Memory B cell (primary cell): ENCODE measurements at regions not wholly inside any gene's neighbourhood (a gene's known extent, or its start where the extent isn't known, plus 50 kb on each side); places are given as distances from the start of the nearest gene placed in this dataset.

Experiments
- ATAC-seq: fragments of 150-1000 bp; cut with Tn5 transposase; 2 replicates; pipeline ENCODE4 v1.10.0; 2021; ENCODE audit warnings: low read depth, mild to moderate bottlenecking, moderate library complexity
- DNase-seq, 2 donors: peaks; one replicate each; pipeline ENCODE4 v3.0.0; 2022; ENCODE audit warnings: low spot score in 2 of 2
- H3K27ac Mint-ChIP-seq: one replicate; pipeline ENCODE4 v1.8.0; 2022; ENCODE audit warnings: mild to moderate bottlenecking, moderate library complexity, mixed read lengths
- H3K27me3 Mint-ChIP-seq: one replicate; pipeline ENCODE4 v1.8.0; 2022; ENCODE audit warnings: mixed read lengths
- H3K36me3 Mint-ChIP-seq: one replicate; pipeline ENCODE4 v1.8.0; 2022; ENCODE audit warnings: mild to moderate bottlenecking, mixed read lengths
- H3K4me1 Mint-ChIP-seq: one replicate; pipeline ENCODE4 v1.8.0; 2022; ENCODE audit warnings: mixed read lengths
- H3K4me3 Mint-ChIP-seq: one replicate; pipeline ENCODE4 v1.8.0; 2022; ENCODE audit warnings: mild to moderate bottlenecking, moderate library complexity, mixed read lengths
- H3K9me3 Mint-ChIP-seq: one replicate; pipeline ENCODE4 v1.8.0; 2022; ENCODE audit warnings: mixed read lengths

DNA sequence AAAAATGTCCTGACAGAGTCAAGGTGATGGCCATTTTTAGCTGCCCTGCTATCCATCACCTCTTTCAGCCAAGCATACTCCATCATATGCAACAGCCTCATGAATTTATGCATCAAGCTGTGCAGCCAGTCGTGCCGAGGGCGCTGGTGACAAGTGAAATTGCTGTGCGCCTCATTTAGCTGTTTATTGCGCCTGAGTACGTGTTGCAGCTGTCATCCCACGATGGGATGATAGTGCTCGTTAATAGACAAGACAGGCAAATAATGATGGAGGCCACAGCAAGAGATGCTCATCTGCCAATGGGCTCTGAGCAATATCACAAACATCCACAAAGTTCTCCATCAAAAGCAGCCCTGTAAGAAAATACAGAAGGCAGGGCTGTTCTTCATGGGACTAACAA, 562.3 kb upstream of the POU3F2 start:
- Mint-ChIP-seq H3K4me1 (no peaks in the 10 kb centered on the region), H3K4me3 (no peak overlapping the region), H3K27ac (no peak overlapping the region), H3K36me3 (no peaks in the 10 kb centered on the region), H3K9me3 (peaks cover 1% of the 10 kb centered on the region), H3K27me3 (no peaks in the 10 kb centered on the region)
- ATAC-seq = no peak
- DNase-seq = no peak

DNA sequence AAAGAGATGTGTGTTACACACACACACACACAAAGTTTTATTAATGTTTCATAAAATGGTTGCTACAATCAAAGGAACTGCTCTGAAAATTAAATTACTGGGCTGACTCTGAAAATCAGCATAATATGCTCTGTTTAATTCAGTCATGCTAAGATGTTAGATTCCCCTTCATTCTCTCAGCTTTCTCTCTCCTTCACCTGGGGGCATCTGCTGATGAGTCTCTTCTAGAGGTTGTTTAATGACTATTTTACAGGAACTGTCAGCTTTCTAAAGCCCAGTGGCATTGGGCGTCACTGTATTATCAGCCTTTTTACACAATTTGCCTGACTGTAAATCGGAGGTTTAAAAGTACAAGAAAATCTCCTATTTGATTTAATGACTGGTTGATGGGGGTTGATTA, 559.7 kb upstream of the POU3F2 start:
- H3K27me3 Mint-ChIP-seq = no peaks in the 10 kb centered on the region
- H3K4me1 Mint-ChIP-seq = no peaks in the 10 kb centered on the region
- H3K9me3 Mint-ChIP-seq = peaks cover 2% of the 10 kb centered on the region
- ATAC-seq (no peak), DNase-seq (no peak)
- no peaks in the 10 kb centered on the region for H3K36me3 Mint-ChIP-seq
- no peak overlapping the region for H3K27ac Mint-ChIP-seq
- no peak overlapping the region for H3K4me3 Mint-ChIP-seq

DNA sequence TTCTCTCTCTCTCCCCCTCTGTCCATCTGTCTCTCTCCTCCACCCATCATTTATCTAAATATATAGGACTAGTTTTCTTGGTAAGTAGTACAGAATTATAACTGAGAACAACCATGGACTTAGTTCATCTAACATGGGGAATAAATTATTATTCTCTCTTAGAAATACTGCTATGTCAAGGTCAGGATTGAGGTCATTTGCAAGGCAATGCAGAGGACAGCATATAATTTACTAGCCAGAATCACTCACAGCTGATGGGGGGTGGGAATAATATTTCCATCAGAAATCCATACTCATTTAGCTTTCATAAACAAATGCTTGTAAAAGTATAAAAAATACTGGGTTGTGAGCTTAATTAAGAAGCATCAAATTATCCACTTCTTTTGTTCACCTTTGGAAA, 553.9 kb upstream of the POU3F2 start:
- Mint-ChIP-seq H3K27ac (no peak overlapping the region), H3K4me3 (no peak overlapping the region), H3K4me1 (no peaks in the 10 kb centered on the region), H3K9me3 (peaks cover 4% of the 10 kb centered on the region), H3K27me3 (no peaks in the 10 kb centered on the region), H3K36me3 (no peaks in the 10 kb centered on the region)
- ATAC-seq = no peak
- no peak for DNase-seq

DNA sequence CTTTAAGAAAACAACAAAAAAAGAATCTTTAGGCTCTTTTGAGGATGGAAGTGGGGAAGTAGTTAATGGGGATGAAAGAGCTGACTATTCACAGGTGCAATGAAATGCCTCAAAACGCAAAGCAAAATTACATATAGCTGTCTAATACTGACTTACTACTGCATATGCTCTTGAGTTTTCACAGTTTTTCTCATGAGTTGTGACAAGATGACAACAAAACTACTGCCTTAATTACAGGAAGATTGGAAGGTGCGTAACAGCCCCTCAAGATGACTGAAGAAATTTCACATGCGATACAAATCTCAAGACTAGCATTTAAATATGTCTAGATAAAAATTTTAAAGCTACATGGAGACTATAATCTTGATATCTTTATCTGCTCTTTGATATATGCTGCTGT, 547.8 kb upstream of the POU3F2 start:
- H3K27me3 Mint-ChIP-seq = no peaks in the 10 kb centered on the region
- no peak for ATAC-seq
- peaks cover 4% of the 10 kb centered on the region for H3K9me3 Mint-ChIP-seq
- H3K4me1 Mint-ChIP-seq = no peaks in the 10 kb centered on the region
- H3K27ac Mint-ChIP-seq = no peak overlapping the region
- DNase-seq = no peak
- no peaks in the 10 kb centered on the region for H3K36me3 Mint-ChIP-seq
- H3K4me3 Mint-ChIP-seq = no peak overlapping the region

DNA sequence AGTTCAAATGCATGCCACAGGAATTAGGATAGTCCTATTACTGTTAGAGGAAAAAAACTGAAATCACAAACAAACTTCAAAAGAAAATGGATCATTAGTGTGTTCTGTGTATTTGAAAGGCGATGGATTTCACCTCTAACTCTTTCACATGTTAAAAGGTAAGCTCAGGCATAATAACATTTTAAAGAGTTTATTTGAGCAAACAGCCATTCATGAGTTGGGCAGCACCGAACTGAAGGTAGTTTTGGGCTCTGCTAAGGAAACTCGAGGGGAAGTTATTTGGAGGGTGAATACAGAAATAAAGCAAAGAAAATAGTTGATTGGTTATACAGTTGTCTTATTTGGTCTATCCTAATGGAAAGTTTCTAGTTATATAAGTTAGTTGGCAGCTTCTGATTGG, 546.5 kb upstream of the POU3F2 start:
- no peaks in the 10 kb centered on the region for H3K27me3 Mint-ChIP-seq
- ATAC-seq (no peak), DNase-seq (no peak)
- H3K9me3 Mint-ChIP-seq = peaks cover 6% of the 10 kb centered on the region
- no peaks in the 10 kb centered on the region for H3K4me1 Mint-ChIP-seq
- no peak overlapping the region for H3K27ac Mint-ChIP-seq
- H3K4me3 Mint-ChIP-seq = no peak overlapping the region
- H3K36me3 Mint-ChIP-seq = no peaks in the 10 kb centered on the region

DNA sequence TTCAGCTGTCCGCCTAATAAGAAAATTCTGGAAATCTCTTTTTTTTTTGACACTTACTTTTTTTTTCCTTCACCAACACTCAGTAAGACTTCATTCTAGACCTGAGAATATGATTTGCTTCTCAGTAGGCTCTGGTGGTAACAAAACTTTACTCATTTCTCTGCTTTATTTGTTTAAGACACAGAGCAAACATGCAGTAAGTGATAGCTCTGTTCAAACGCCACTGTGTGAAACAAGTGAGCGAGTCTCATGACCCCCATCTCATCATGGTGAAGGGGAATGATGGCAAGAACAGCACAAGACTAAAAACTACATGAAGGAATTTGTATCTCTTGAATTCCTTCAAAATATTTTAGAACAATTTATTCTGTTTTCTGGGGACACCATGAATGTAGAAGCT, 541.6 kb upstream of the POU3F2 start:
- DNase-seq (no peak), ATAC-seq (no peak)
- peaks cover 3% of the 10 kb centered on the region for H3K9me3 Mint-ChIP-seq
- no peak overlapping the region for H3K4me3 Mint-ChIP-seq
- H3K4me1 Mint-ChIP-seq = no peaks in the 10 kb centered on the region
- no peaks in the 10 kb centered on the region for H3K36me3 Mint-ChIP-seq
- H3K27me3 Mint-ChIP-seq = no peaks in the 10 kb centered on the region
- no peak overlapping the region for H3K27ac Mint-ChIP-seq

DNA sequence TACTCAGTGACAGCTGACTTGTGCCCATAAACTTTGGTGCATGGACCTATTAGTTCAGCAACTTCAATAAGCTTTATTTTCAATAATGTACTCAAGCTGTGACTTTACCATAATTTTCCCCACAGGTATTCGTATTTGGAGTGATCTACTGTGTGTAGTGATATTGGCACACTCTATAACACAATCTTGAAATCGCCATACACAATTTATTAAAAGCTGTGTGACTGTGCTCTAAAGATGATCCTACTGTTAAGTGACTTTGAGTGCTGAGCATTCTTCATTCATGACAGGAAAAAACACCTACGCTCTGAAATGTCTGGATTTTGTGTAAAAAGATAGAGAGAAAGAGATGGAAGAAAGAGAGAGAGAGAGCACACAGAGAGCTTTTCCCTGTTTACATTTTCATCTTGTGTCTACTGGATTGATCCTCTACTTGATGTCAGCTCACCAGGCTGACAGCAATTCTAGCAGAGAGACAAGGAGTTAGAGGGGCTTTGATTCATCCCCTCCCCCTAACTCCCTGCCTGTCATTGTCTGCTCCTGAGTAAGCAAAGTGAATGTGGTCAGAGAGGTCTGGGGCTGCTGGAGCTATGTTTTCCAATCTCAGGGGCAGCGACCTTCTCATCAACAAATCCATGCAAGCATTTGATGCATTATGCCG, 538.7 kb upstream of the POU3F2 start:
- H3K27ac Mint-ChIP-seq = no peak overlapping the region
- no peak for ATAC-seq
- peaks cover 2% of the 10 kb centered on the region for H3K9me3 Mint-ChIP-seq
- no peak overlapping the region for H3K4me3 Mint-ChIP-seq
- no peaks in the 10 kb centered on the region for H3K4me1 Mint-ChIP-seq
- H3K36me3 Mint-ChIP-seq = no peaks in the 10 kb centered on the region
- H3K27me3 Mint-ChIP-seq = no peaks in the 10 kb centered on the region
- DNase-seq = no peak

DNA sequence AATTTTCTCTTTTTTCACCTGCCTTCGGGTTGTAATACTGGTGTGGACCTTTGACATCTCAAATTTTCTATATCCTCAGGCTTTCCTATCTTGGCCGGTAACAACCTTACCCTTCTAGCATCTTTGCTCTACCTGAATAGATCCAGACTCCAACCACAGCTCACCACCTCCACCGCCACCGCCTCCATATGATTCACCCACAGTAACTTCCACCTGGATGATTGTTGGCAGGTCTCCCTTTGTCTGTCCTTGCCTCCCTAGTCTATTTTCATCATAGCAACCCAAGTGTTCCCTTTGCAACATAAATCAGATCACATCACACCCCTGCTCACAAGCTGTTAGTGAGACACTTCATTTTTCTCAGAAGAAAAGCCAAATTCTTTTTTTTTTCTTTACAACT, 525.8 kb upstream of the POU3F2 start:
- no peak overlapping the region for H3K27ac Mint-ChIP-seq
- DNase-seq (no peak), ATAC-seq (no peak)
- no peak overlapping the region for H3K4me3 Mint-ChIP-seq
- H3K36me3 Mint-ChIP-seq = no peaks in the 10 kb centered on the region
- H3K27me3 Mint-ChIP-seq = no peaks in the 10 kb centered on the region
- peaks cover 10% of the 10 kb centered on the region for H3K9me3 Mint-ChIP-seq
- H3K4me1 Mint-ChIP-seq = no peaks in the 10 kb centered on the region

DNA sequence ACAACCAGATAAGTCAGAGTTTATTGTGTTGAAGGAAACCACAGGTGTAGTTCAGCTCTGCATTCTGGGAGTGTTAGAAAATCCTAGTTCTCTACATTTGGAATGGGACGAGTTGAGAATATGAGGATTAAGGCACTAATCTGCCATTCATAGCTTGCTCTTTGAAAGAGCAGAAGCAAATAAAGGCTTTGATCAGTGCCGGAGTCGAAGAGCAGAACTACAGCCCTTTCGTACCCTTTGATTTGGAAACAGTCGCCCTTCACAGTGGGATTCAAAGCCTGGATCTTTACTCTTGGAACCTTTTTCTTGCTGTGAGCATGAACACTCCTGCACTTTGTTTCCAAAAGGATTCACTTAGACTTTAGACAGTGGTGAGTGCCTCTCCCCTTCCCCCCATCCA, 523.9 kb upstream of the POU3F2 start:
- DNase-seq (no peak), ATAC-seq (no peak)
- Mint-ChIP-seq H3K27me3 (no peaks in the 10 kb centered on the region), H3K9me3 (peaks cover 6% of the 10 kb centered on the region), H3K4me1 (no peaks in the 10 kb centered on the region), H3K36me3 (no peaks in the 10 kb centered on the region), H3K27ac (no peak overlapping the region), H3K4me3 (no peak overlapping the region)

DNA sequence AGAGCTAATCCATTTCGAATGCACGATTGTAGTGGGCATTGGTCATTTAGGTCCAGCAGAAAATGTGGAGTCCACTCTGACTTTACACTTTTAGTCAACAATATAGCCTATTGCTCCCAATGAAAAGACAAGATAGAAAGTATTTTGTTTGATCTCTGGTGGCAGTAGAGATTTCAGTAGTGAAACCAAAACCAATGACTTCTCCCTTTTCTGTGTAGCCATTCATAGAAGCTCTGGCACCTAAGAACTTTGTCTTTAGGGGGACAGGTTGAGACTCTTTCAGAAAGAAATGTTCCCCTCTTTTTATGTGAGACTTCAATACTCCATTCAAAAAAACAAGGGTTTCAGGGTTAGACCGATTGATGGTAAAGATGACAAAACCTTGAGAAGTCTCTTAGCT, 510.8 kb upstream of the POU3F2 start:
- H3K27me3 Mint-ChIP-seq = no peaks in the 10 kb centered on the region
- ATAC-seq = no peak
- H3K27ac Mint-ChIP-seq = no peak overlapping the region
- no peak for DNase-seq
- no peaks in the 10 kb centered on the region for H3K36me3 Mint-ChIP-seq
- peaks cover 5% of the 10 kb centered on the region for H3K9me3 Mint-ChIP-seq
- H3K4me3 Mint-ChIP-seq = no peak overlapping the region
- no peaks in the 10 kb centered on the region for H3K4me1 Mint-ChIP-seq

DNA sequence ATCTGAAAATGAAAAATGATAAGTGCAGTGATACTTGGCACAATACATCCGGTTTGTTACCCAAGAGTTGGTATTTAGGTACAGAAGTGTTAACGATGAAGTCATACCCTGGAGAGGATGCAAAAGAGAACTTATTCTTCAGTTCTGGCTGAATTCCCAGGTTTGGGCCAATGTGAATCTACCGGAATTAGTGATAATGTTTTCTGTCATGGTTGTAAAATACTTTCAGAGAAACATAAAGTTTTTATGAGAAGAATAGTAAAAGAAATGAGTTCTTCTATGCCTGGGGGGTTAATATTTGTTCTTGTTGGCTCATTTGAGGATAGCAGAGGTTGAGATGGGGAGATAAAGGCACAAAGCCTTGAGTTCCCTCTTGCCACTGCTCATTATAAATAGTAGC, 509.9 kb upstream of the POU3F2 start:
- DNase-seq (no peak), ATAC-seq (no peak)
- H3K27ac Mint-ChIP-seq = no peak overlapping the region
- no peaks in the 10 kb centered on the region for H3K36me3 Mint-ChIP-seq
- peaks cover 5% of the 10 kb centered on the region for H3K9me3 Mint-ChIP-seq
- no peaks in the 10 kb centered on the region for H3K27me3 Mint-ChIP-seq
- H3K4me1 Mint-ChIP-seq = no peaks in the 10 kb centered on the region
- H3K4me3 Mint-ChIP-seq = no peak overlapping the region

DNA sequence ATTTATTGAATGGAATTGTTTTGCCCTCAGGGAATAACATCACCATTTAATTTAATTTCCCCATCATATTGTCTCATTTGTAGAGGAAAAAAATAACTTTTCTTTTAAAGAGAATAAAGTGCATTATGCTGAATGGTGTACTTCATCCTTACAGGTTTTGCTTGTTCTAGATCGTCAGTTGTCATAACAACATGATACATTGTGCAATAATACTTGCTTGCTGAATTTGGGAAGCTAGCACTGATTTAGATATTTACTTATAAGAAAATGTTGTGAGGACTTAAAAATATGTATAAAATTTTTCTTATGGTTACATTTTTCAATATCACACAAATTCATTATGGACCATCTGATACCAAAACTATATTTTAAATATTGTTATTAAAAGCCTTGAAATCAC, 509.0 kb upstream of the POU3F2 start:
- no peak for DNase-seq
- H3K36me3 Mint-ChIP-seq = no peaks in the 10 kb centered on the region
- no peak for ATAC-seq
- H3K4me1 Mint-ChIP-seq = no peaks in the 10 kb centered on the region
- no peaks in the 10 kb centered on the region for H3K27me3 Mint-ChIP-seq
- peaks cover 5% of the 10 kb centered on the region for H3K9me3 Mint-ChIP-seq
- H3K27ac Mint-ChIP-seq = no peak overlapping the region
- H3K4me3 Mint-ChIP-seq = no peak overlapping the region

DNA sequence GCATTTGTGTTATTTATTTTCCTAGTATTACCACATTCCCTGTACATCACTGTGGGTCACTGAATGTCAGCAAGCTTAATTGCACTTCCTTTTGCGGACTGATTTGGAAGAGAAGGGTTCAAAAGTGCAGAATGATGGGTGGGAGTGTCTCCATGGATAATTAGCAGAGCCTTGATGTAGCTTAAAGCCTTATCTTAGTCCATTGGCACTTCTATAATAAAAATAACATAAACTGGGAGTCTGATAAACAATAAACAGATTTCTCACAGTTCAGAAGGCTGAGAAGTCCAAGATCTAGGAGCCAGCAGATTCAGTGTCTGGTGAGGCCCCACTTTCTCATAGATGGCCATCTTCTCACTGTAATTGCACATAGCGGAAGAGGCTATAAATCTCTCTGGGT, 501.1 kb upstream of the POU3F2 start:
- H3K27me3 Mint-ChIP-seq = no peaks in the 10 kb centered on the region
- no peaks in the 10 kb centered on the region for H3K4me1 Mint-ChIP-seq
- no peak overlapping the region for H3K4me3 Mint-ChIP-seq
- ATAC-seq (no peak), DNase-seq (no peak)
- H3K36me3 Mint-ChIP-seq = no peaks in the 10 kb centered on the region
- no peak overlapping the region for H3K27ac Mint-ChIP-seq
- no peaks in the 10 kb centered on the region for H3K9me3 Mint-ChIP-seq

DNA sequence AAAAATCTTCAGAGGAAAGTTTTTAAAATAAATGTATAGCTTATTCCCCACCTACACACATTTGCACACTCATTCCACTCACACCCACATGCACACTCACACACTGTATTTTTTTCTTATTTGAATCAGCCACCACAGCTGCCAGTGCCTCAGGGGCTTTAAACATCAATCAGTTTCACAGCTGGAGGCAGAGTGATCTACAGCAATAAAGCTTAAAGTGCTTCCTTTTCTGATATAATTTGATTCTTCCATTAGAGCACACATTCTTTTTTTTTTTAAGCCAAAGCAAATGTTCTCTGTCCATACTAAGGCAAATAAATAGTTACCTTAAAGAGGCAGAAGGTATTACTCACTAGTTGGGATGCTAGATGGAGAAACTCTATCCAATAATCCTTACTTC, 498.8 kb upstream of the POU3F2 start:
- Mint-ChIP-seq H3K27me3 (no peaks in the 10 kb centered on the region), H3K4me1 (no peaks in the 10 kb centered on the region), H3K36me3 (no peaks in the 10 kb centered on the region), H3K4me3 (no peak overlapping the region), H3K9me3 (no peaks in the 10 kb centered on the region), H3K27ac (no peak overlapping the region)
- DNase-seq (no peak), ATAC-seq (no peak)

DNA sequence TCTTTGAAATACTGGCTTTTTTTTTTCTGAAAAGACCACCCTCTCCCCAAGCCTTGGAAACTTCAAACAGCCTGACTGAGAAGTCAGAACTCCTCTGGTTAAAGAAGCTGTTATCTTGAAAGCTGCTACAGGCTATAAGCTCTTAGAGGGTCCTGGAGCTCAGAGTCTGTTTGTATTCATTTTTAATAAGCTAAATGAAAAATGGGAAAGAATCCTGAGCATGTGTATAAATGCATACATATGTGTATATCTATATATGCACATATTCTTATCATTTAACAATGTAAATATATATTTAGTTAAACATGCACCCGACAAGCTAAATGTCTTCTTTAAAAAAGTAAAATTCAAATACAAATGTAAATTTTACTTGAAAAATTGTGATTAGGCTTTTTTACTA, 494.9 kb upstream of the POU3F2 start:
- Mint-ChIP-seq H3K36me3 (no peaks in the 10 kb centered on the region), H3K4me1 (no peaks in the 10 kb centered on the region), H3K4me3 (no peak overlapping the region), H3K27ac (no peak overlapping the region), H3K9me3 (no peaks in the 10 kb centered on the region), H3K27me3 (no peaks in the 10 kb centered on the region)
- ATAC-seq (no peak), DNase-seq (no peak)
